Peyer's patch (tissue), 4 donors: ENCODE measurements at regions not wholly inside any gene's neighbourhood (a gene's known extent, or its start where the extent isn't known, plus 50 kb on each side); places are given as distances from the start of the nearest gene placed in this dataset.

Source experiments
- POLR2A ChIP-seq, 2 donors: fragments of 450-650 bp; IDR thresholded peaks; one replicate each; pipeline ENCODE4 v1.5.1; 2017; ENCODE audit warnings: antibody characterized with exemption in 2 of 2, mild to moderate bottlenecking in 2 of 2, moderate library complexity in 2 of 2
- TF ChIP-seq, protein P1 (sequence below), 6 experiments: fragments of 450-650 bp in 4 of 6; fragments of 200-600 bp in 2 of 6; sonication (generic) in 1 of 6; IDR thresholded peaks; one replicate each; pipeline ENCODE4 v1.5.1; 2017 to 2019; ENCODE audit warnings: antibody characterized with exemption in 6 of 6, mild to moderate bottlenecking in 3 of 6, moderate library complexity in 1 of 6

DNA sequence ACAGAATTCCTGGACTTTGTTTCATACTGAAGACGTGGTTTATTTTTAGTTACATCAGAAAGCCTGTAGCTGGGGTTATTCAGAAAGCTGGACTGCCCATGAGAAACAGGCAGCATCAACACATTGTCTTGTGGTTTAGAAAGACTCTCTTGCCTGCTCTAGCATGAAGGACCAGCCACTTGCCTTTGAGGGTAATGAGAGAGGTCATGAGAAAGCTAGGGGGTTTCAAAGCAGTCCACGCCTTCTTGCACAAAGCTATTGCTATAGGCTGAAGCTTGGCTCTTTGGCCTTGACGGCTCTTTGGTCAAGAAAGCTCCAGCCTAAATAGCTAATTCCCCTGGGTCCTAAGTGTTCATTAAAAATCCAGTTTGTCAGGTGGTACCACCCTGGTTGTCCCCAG lies 208.1 kb downstream of the PRDM2 start:
- no peak for TF ChIP-seq POLR2A (IDR thresholded peaks at IDR 0.05)
- TF ChIP-seq, protein P1, sequence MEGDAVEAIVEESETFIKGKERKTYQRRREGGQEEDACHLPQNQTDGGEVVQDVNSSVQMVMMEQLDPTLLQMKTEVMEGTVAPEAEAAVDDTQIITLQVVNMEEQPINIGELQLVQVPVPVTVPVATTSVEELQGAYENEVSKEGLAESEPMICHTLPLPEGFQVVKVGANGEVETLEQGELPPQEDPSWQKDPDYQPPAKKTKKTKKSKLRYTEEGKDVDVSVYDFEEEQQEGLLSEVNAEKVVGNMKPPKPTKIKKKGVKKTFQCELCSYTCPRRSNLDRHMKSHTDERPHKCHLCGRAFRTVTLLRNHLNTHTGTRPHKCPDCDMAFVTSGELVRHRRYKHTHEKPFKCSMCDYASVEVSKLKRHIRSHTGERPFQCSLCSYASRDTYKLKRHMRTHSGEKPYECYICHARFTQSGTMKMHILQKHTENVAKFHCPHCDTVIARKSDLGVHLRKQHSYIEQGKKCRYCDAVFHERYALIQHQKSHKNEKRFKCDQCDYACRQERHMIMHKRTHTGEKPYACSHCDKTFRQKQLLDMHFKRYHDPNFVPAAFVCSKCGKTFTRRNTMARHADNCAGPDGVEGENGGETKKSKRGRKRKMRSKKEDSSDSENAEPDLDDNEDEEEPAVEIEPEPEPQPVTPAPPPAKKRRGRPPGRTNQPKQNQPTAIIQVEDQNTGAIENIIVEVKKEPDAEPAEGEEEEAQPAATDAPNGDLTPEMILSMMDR (IDR thresholded peaks at IDR 0.05), result no peak
